GM12891 (cell line): ENCODE measurements at regions not wholly inside any gene's neighbourhood (a gene's known extent, or its start where the extent isn't known, plus 50 kb on each side); places are given as distances from the start of the nearest gene placed in this dataset.

Experiments used
- DNase-seq: peaks from one replicate; pipeline ENCODE4 v3.0.0; 2011; ENCODE audit warnings: low spot score; ENCODE audit not compliant: insufficient read length
- FAIRE-seq: peaks from 2 replicates; lab custom pipeline; 2011; peaks lifted over from hg19 to GRCh38; lab: Jason Lieb, UNC
- PAX5 ChIP-seq: IDR thresholded peaks from 2 replicates; pipeline ENCODE4 v1.6.1; 2011; ENCODE audit warnings: low read length, moderate library complexity, mild to moderate bottlenecking; ENCODE audit not compliant: insufficient read depth, severe bottlenecking
- POLR2A ChIP-seq: IDR thresholded peaks from 2 replicates; pipeline ENCODE4 v1.6.1; 2011; ENCODE audit warnings: low read depth, low read length, control low read depth
- POLR2AphosphoS5 ChIP-seq: IDR thresholded peaks from 2 replicates; pipeline ENCODE4 v1.6.1; 2011; ENCODE audit warnings: low read depth, low read length, control low read depth
- POU2F2 ChIP-seq: IDR thresholded peaks from 2 replicates; pipeline ENCODE4 v1.6.1; 2011; ENCODE audit warnings: low read depth, mild to moderate bottlenecking, control low read depth, low read length, moderate library complexity
- SPI1 ChIP-seq: IDR thresholded peaks from 2 replicates; pipeline ENCODE4 v1.6.1; 2011; ENCODE audit warnings: low read depth, low read length, control low read depth
- TAF1 ChIP-seq: IDR thresholded peaks from 2 replicates; pipeline ENCODE4 v1.6.1; 2011; ENCODE audit warnings: low read depth, low read length, control low read depth

- DNase-seq (no peak), FAIRE-seq (no peak)
- no peak for TF ChIP-seq POLR2A
- no peak for TF ChIP-seq PAX5
- no peak for TF ChIP-seq POU2F2
- TF ChIP-seq TAF1: no peak
- TF ChIP-seq POLR2AphosphoS5: no peak
- TF ChIP-seq SPI1: no peak
Measured at GRCh38 chr2:48258481-48259149, 55.9 kb upstream of the FOXN2 start.

DNA sequence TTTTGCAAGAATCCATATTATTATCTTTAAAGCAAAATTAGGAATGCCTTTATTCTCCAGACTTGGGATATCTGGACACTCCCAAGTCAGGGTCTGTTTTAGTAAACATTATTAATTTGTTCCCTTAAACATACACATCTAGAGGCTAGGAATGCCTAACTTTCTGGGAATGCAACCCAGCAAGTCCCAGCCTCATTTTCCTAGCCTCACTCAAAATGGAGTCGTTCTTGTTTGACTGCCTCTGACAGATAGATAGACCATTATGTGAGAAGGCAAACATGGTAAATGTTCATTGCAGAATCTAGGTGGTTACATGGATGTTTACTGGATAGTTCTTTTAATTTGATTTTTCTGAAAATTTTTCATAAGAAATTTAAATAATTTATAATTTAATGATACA lies 54.7 kb upstream of the FOXN2 start:
- DNase-seq: no peak
- no peak for FAIRE-seq
- TF ChIP-seq POLR2A: no peak
- no peak for TF ChIP-seq SPI1
- TF ChIP-seq POU2F2: no peak
- no peak for TF ChIP-seq POLR2AphosphoS5
- no peak for TF ChIP-seq TAF1

DNA sequence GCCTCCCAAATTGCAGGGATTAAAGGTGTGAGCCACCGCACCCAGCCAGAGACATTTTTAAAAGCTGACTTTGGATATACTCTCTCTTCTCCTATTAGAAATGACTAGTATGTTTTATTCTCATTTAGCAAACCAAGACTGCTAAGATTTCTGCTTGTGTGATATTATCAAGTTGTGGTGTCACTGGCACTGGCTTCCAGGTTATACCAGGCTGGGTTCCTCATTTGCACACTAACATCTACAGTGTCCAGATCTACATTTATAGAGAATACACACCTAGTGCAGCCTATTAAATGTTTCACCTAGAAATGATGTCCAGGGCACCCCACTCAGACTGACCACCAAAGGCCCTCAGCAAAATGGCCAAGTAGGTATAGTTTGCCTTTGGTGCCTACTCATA lies 49.9 kb upstream of the FOXN2 start:
- DNase-seq: no peak
- TF ChIP-seq PAX5: no peak
- no peak for TF ChIP-seq POLR2AphosphoS5
- no peak for TF ChIP-seq SPI1
- no peak for TF ChIP-seq POLR2A
- no peak for TF ChIP-seq TAF1
- TF ChIP-seq POU2F2: no peak
- no peak for FAIRE-seq
